Fibroblast of gingiva (primary cell): ENCODE measurements at regions not wholly inside any gene's neighbourhood (a gene's known extent, or its start where the extent isn't known, plus 50 kb on each side); places are given as distances from the start of the nearest gene placed in this dataset.

ENCODE experiments used
- DNase-seq: peaks from one replicate; pipeline ENCODE4 v3.0.0-alpha.2; 2011; ENCODE audit warnings: low read depth

DNA sequence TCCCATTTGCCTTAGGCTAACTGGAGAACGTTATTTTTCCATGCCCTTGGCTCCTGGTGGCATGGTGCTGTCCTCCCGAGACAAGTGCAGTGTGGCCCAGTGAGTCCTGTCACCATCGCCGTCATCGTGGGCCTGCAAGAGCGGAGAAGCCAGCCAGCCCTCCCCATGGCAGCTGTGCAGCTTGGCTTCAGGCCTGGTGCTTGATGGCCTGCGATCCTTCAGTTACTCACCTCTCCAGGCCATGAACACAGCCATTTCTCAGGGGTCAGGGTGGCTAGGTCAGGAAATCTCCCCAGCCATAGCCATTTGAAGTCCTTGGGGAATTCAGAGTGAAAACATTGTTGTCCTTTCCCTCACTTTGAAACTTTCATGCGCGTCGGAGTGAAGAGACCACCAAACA, 189.0 kb upstream of the RGMA start:
- no peak for DNase-seq

DNA sequence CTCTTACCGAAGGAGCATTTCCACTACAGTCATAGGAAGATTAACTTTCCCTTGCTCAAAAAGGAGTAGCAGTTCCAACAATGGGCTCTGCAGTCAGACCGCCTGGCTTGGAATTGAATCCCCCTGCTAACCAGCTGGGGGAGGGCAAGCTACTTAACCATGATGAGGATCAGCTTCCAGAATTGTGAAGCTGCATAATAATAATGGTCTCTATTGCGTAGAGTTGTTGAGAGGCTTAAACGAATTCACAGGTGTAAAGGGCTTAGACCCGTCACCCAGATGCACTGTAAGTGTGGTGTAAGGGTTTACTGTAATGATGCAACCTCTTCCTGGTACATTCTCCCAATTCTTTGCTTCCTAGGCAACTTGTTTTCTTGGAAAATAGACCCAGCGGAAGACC, 185.2 kb upstream of the RGMA start:
- no peak for DNase-seq

DNA sequence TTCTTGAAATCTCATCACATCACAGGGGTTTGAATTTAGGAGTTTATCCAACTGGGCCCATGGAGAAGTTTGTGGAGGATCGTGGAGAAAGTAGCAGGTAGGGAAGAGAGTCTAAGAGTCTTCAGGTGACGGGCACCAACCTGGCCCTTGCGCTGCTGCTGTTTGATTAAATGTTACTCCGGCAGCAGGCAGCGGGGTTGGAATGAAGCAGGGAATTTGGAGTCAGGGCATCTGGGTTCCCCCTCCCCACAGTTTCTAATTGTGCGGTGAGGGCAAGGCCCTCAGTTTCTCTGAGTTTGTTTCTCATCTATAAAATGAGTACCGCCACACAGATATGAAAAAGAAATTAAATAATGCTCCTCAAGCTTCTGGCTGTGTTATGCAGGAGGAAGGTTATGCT, 182.9 kb upstream of the RGMA start:
- no peak for DNase-seq

GRCh38 chr15:93270937-93271467, 182.0 kb upstream of the RGMA start:
- no peak for DNase-seq

- DNase-seq = no peak
These were observed 179.1 kb upstream of the RGMA start for GRCh38 chr15:93268066-93268465.

GRCh38 chr15:93266291-93266690, 177.3 kb upstream of the RGMA start:
- no peak for DNase-seq

DNA sequence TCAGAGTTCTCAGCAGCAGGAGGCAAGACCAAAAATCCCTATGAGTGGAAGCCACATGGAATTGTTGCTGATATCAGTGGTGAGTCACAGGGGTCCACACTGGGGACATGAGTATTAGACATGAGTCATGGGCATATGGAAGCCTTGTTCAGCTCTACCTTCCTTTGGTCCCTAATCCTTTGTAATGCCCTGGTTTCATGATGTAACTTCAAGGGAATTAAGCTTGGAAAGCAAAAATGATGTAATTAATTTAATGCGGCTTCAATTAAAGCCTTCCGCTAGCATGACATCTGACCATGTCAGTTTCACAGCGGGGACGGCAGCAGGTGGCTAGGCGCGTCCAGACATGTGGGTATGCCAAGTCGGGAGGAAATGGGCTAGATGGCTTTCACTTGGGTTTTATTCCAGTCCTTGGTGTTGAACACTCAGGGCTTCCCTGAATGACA, 176.1 kb upstream of the RGMA start:
- no peak for DNase-seq

DNA sequence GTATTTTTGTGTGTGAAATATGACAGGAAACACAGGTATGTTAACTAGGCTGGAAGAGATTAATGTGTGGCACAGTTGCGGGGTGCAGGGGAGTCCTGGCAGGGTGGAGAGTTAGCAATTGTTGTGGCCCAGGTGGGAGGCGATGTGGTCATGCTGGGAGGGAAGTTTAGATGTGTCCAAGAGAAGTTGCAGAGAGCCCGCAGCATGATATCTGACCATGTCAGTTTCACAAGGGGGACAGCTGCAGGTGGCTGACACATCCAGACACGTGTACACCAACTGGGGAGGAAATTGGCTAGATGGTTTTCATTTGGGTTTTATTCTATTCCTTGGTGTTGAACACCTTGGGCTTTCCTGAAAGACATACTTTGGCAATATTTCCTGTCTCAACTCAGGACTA, 172.8 kb upstream of the RGMA start:
- no peak for DNase-seq

DNA sequence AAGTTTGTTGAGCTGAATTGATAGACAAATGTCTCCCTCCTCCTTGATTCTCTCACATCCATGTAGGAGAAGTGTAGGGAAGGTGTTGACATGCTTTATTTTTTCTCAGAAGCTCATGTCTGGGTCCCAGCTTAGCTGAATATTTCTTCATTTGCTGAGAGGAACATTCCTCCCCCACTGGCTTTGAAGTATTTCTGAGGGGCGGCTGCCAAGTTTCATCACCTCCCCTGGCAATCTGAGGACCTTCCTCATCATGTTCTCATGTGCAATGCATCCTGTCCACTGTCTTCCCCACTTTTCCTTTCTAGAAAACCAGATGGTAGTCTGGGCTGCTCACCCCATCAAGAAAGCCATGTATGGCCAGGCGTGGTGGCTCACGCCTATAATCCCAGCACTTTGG, 168.9 kb upstream of the RGMA start:
- DNase-seq = no peak

- no peak for DNase-seq
These were observed 164.7 kb upstream of the RGMA start for GRCh38 chr15:93253681-93254080.

GRCh38 chr15:93252780-93253179, 163.8 kb upstream of the RGMA start:
- DNase-seq = no peak

GRCh38 chr15:93250950-93251349, 161.9 kb upstream of the RGMA start:
- no peak for DNase-seq

GRCh38 chr15:93250209-93250608, 161.2 kb upstream of the RGMA start:
- DNase-seq = no peak

- DNase-seq = no peak
These were observed 160.6 kb upstream of the RGMA start for GRCh38 chr15:93249623-93250022.

- no peak for DNase-seq
These were observed 158.6 kb upstream of the RGMA start for GRCh38 chr15:93247466-93248121.

DNA sequence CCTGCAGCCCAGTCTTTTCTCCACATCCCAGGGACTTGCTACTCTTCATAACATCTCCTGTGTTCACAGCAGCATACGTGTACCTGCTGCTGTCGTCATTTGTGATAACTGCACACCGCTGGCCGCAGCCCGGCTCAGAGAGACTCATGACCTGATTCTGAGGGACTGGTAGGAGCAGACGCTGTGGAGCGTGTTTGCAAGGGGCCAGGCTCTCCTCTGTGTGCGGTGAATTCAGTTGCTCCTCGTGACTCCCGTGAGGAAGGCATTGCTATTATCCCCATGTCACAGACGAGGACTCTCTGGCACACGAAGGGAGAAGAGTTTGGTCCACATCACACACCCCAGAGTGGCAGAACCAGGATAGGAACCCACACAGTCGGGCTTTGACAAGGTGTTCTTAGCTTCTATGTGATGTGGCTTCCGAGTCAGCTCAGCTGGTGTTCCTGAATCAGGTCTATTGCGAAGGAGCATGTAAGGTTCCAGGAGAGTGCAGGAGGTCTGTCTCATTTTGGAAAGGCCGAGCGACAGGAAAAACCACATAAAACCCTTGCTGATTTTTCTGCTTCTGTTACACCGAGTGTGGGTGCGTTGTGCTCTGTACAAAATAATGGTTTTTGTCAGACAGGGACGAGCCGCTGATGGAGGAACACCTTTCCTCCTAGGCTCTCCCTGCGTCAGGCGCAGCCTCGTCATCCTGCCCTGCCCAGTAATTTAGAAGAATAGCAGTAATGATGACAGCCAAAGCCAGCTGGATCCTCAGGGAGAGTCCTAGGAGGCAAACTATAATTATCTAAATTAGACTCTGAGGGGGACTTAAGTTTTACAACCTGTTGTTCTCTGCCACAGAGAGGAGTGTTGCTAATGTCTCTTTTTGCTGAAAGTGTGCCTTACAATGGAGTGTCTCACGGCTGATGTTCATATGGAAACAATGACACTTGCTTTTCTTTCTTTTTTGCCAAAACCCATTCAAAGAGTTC, 157.5 kb upstream of the RGMA start:
- no peak for DNase-seq

- DNase-seq = no peak
These were observed 156.6 kb upstream of the RGMA start for GRCh38 chr15:93245661-93246042.

- no peak for DNase-seq
These were observed 156.0 kb upstream of the RGMA start for GRCh38 chr15:93244696-93245660.

DNA sequence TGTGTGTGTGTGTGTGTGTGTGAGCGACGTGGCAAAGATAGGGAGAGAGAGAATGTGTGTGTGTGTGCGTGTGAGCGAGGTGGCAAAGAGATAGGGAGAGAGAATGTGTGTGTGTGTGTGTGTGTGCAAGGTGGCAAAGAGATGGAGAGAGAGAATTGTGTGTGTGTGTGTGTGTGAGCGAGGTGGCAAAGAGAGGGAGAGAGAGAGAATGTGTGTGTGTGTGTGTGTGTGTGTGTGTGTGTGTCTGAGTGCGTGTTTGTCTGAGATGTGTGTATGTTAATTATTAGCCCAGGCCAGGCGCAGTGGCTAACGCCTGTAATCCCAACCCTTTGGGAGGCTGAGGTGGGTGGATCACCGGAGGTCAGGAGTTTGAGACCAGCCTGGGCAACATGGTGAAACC, 154.6 kb upstream of the RGMA start:
- no peak for DNase-seq

DNA sequence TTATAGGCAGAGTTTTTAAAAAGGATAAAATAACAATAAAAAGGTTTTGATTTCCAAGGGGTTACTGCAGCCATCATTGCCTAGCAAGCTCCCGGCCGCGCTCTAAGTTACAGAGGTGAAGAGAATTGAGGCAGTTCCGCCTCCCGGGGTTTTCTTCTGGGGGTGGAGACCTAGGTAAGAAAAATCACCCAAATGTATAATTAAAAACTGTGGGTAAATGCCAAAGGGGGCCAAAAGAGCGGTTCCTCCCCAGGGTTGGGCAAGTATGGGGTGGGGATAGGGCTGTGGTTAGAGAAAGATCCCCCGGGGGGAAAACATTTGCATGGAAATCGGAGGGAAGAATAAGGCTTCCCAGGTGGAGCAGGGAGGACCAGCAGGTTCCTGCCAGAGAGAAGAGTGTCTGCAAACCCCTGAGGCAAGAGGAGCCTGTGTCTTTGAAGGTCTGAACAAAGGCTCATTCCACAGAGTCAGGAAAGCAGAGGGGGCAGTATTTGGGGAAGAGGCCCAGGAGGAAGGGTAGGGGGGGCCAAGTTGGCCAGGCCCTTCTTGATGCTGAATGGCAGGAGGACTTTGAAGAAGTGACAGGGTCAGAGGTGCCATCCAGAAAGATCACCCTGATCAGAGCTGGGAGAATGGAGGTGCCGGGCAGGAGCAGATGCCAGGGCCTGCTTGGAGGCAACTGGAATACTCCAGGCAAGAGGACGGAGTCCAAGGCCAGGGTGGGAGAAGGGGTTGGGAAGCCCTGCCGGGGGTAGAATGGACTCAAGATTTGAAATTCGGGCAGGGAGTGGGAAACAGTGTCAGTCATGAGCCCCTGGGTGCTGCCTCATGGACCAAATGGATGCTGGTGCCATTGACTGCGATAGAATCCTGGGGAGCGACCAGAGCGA, 152.9 kb upstream of the RGMA start:
- no peak for DNase-seq

DNA sequence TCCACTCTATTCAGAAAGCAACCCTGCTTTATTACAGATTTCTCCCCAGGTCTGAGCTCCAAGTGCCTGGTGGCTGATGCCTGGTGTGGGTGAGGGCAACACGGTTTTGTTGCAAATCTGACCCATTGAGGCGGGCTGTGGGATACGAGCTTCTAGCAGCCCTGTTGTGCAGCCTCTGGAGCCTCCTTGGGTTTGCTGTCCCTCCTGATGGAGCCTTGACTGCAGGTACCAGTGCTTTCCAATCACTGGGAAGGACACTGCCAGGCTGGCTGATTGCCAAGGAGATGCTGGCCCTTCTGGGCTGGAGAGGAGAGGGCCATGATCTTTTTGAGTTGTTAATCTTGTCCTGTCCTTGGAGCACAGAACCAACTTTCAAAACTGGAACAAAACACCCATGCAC, 151.0 kb upstream of the RGMA start:
- DNase-seq = no peak
